Activated CD4-positive, alpha-beta T cell treated with anti-CD3 and anti-CD28 coated beads, Interleukin-2, Interleukin-4, amounts not matched to agents 100 ng/mL and 50 ng/mL, durations not matched to agents 16 hours and 8 hours (primary cell): ENCODE measurements at regions not wholly inside any gene's neighbourhood (a gene's known extent, or its start where the extent isn't known, plus 50 kb on each side); places are given as distances from the start of the nearest gene placed in this dataset.
A peak's percentile ranks its signal among the peaks of the same experiment; 100 is the strongest.

ENCODE experiments used
- DNase-seq: peaks from one replicate; pipeline ENCODE4 v3.0.0-alpha.2; 2020; ENCODE audit warnings: low spot score

DNA sequence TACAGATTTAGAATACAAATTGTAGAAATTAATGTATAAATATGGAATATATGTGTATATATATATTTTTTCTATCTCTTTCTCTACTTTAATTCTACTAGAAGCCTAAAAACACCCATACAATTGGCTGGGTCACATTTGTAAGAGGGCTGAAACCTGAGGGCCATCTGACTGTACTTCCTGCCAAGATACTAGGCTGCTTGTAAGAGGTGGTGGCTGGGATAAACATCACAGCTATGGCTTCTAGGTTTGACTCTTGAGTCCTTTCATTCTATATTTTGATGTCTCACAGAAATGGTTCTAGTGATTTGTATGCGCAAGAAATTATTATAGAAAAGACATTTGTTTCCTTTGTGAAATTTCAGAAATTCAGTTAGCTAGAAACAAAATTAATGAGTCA lies 1155.2 kb upstream of the B3GALT2 start:
- DNase-seq = peak; percentile 6

- no peak for DNase-seq
Observed at GRCh38 chr1:194339471-194339870, 1153.1 kb upstream of the B3GALT2 start.

DNA sequence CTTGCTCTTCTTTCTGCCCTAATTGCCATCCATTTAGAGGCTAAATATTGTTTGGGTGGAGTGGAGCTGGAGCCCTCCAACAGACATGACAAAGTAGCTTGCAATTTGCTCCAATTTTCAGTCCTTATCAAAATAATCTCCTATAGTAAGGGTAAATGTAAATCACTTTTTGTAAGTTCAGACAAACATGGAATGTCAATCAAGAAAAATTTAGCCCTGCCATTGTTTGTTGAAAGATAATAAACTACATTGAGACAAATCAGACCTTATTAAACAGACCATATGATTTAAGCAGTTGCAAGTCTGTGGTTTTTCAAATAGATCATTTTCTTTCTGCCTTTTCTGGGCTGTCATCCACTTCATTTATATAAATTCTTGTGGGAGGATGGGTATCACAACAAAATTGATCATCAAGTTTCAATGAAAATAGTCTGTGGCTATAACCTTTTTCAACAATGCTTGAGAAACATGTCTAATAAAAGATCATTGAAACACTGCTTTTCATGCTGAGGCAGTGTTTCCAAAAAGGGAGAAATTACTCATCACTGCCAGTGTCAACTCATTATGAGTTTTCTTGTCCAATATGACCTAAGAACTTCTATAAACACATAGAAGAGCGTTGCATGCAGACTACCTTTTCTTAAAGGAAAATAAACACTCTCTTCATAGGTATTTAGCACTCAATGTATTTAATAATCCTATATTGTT lies 1152.0 kb upstream of the B3GALT2 start:
- DNase-seq = peak; percentile 54

- DNase-seq = no peak
Observed at GRCh38 chr1:194333240-194333639, 1146.8 kb upstream of the B3GALT2 start.

DNA sequence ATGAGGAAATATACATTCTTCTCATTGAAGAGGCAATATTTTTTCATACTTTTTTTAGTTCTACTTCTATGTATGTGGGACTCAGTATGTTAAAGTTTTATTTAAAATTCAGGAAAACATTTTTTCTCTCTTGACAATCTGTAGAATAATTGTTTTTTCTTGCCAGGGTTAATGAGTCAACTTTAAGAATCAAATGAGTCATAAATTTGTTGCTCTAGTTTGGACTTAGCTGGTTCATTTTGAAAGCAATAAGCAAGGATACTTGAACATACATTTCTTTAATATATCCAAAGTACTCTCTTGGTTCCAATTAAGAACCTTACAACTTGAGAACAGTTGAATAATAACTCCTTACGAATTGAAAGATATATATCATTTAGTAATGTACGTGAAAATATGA lies 1145.3 kb upstream of the B3GALT2 start:
- DNase-seq = no peak

- DNase-seq = no peak
Observed at GRCh38 chr1:194322751-194323150, 1136.3 kb upstream of the B3GALT2 start.

DNA sequence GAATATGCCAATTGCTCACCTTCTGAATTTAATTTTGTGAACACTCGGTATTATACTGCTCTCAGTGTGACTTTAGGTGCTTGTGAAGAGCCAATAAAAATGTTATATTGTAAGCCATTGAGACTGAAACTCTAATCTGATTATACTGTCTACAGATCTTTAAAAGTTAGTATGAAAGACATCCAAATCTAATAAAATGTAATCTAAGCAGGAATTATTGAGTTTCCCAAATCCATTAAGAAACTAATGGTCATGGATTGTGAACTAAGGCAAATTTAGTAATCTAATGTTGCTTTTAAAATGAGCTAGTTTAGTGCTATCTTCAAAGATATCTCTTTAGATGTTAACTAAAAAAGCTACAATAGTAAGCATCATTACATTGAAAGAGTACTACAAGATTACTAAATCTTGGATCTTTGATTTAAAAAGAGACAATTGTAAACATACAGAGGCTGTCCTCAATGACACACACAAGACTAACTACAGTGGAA lies 1132.4 kb upstream of the B3GALT2 start:
- DNase-seq = no peak

DNA sequence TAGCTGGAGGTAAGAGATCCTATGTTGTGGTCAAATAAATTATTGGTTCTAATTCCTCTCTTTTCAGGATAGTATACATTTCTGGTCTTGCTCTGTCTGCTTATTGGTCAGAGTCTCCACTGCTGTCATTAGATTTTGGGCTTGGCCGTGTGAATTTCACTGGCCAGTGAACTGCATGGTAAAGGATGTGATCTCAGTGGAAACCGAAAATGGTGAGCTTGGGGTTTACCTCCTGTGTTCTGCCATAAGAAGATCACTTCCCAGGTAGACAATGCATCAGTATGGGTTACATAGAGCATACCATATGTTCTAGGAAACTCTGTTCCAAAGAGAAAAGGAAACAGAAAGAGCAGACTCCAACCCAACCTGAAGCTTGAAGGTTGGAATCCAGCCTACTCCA lies 1123.3 kb upstream of the B3GALT2 start:
- no peak for DNase-seq

DNA sequence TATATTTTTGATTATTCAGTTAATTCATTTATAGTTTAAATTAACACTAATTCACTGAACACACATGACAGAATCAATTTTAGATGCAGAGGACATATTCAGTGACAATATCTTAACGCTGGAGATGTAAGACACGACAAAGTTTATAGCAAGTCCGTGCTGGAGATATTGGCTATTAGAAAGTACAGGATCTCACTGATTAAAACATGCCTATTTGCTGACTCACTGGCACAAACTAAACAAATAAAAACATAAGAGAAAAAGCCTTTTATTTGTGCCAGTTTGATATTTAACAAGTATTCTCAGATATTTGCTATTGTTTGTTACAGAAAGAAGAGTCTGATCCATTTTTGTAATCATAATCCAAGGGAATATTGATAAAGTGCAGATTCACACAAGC lies 1122.9 kb upstream of the B3GALT2 start:
- DNase-seq = no peak

DNA sequence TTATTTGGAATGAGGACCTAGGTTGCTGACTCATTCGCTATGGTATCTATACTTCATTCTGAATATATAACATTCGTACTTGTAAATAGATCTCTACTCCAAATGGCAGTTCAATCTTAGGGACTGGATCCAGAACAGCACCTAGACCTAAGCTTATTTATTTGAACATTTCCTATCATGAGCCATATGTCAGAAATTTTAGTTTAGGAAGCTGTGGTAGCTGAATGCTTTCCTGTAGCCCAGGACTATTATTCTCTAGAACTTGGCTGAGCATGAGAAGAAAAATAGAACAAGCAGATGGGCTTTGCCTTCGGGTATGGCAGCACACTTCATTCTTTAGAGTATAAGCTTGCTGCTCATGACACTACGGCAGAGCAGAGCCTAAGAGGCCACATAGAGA lies 1114.4 kb upstream of the B3GALT2 start:
- DNase-seq = no peak

- no peak for DNase-seq
Observed at GRCh38 chr1:194300340-194300739, 1113.9 kb upstream of the B3GALT2 start.

GRCh38 chr1:194298007-194298598 lies 1111.7 kb upstream of the B3GALT2 start:
- no peak for DNase-seq

- DNase-seq = no peak
Observed at GRCh38 chr1:194297094-194297493, 1110.7 kb upstream of the B3GALT2 start.

DNA sequence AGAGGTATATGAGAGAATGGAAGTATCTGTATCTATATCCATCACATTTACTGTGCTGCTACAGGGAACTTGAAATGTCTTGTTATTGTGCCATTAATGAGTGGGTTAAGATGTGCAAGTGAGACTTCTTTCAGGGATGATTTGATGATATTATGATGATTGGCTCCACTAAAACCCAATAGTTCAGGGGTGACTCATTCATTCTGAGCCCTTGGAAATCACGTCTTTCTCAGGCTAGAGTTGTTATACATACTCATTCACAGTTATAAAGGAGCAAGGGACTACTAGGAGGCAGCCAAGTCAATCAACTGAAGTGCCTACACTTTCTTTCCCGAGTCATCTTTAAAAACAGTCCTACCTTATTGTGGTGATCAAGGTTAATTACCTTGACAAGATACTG lies 1109.8 kb upstream of the B3GALT2 start:
- no peak for DNase-seq

DNA sequence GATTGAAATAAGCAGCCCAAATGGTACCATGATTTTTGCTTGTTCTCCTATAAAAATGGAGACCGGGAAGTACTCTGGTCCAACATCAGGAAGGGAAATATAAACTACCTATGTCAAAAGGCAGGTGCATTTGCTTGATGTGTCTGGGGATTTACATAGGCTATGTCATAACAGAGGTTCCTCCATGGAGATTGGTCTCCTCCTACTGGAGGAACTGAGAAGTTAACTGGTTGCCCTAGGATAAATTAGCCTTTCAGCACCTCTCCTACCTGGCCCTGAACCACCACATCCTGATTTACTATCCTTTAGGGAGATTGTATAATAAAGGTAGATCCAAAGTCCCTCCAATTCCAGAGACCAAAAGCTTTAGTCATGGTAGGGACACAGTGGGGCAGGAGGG lies 1109.3 kb upstream of the B3GALT2 start:
- peak; percentile 21 for DNase-seq

GRCh38 chr1:194293851-194294405 lies 1107.5 kb upstream of the B3GALT2 start:
- DNase-seq = no peak

DNA sequence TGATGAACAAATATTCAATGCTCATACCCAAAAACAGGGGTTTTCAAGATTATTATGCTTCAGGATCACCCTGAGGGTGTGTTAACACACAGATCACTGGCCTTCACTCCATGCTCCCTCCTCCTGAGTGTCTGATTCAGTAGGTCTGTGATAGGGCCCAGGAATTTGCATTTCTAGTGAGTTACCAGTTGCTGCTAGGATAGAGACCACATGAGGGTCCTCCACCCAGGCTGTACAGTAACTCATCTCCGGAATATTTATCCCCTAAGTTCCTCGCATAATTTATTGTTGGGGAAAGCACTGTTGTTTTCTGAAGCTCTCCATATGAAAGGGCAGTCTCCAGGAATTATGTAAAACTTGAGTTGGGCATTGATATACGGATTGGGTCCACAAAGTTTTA lies 1106.6 kb upstream of the B3GALT2 start:
- DNase-seq = no peak

GRCh38 chr1:194289569-194290266 lies 1103.3 kb upstream of the B3GALT2 start:
- DNase-seq = peak; percentile 21

DNA sequence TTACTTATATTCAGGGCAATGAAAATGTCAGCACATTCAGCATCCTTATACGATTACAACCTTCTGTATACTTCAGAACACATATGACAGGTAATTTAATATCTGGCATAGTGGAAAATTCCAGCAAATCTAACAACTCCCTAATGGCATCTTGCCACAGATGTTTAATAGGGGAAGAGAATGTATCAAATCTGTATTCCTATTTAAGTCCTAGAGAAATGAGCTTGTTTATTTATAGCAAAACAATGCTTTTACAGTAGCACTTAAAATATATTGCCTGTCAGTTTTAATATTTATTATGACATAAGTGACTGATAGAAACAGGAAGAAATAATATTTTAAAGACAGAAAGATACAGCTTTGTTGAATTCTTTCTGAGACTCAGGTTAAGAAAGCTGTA lies 1101.8 kb upstream of the B3GALT2 start:
- DNase-seq = no peak

DNA sequence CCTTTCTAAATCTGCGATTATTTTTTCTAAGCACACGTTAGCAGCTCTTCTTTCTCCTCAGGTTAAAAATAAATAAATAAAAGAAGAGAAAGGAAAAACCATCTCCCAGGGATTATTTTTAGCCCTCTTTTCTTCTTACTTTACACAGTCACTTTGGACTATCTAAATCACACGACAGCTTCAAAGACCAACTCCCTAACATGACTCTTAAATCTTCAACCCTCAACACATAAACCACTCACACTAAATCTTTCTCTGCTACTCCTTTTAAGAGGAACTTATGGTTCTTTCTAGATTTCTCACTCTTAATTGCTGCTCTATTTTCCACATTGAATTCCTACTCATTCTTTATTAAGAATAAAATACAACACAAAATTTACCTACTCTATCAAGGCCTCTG lies 1095.0 kb upstream of the B3GALT2 start:
- DNase-seq = no peak

GRCh38 chr1:194280463-194280862 lies 1094.0 kb upstream of the B3GALT2 start:
- no peak for DNase-seq

- no peak for DNase-seq
Observed at GRCh38 chr1:194279975-194280374, 1093.6 kb upstream of the B3GALT2 start.

DNA sequence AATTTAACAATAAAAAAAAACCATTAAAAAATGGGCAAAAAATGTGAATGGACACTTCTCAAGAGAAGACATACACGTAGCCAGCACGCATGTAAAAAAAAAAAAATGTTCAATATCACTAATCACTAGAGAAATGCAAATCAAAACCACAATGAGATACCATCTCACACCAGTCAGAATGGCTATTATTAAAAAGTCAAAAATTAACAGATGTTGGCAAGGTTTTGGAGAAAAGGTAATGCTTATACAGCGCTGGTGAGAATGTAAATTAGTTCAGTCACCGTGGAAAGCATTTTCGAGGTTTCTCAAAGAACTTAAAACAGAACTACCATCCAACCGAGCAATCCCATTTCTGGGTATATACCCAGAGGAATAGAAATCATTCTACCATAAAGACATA lies 1091.5 kb upstream of the B3GALT2 start:
- DNase-seq = no peak
